ENCODE measurements at regions not wholly inside any gene's neighbourhood (a gene's known extent, or its start where the extent isn't known, plus 50 kb on each side); places are given as distances from the start of the nearest gene placed in this dataset.

- TF ChIP-seq CTCF (IDR thresholded peaks at IDR 0.05) = no peak
- TF ChIP-seq POLR2A (IDR thresholded peaks at IDR 0.05; ENCODE audit: low read depth) = no peak
Measured at GRCh38 chr14:101501858-101502615, 59.3 kb upstream of the DIO3 start.
